GM18502 (cell line): ENCODE measurements at regions not wholly inside any gene's neighbourhood (a gene's known extent, or its start where the extent isn't known, plus 50 kb on each side); places are given as distances from the start of the nearest gene placed in this dataset.
"Not testable (repeated sequence)": the region's sequence is repeated elsewhere in the genome, so short reads cannot be mapped to it uniquely, and the experiment has no call there.

ENCODE experiments used
- ATAC-seq: cut with Tn5 transposase; IDR thresholded peaks from one replicate; pipeline ENCODE4 v1.9.1; 2021; ENCODE audit warnings: mild to moderate bottlenecking; ENCODE audit not compliant: unreplicated experiment, poor library complexity

DNA sequence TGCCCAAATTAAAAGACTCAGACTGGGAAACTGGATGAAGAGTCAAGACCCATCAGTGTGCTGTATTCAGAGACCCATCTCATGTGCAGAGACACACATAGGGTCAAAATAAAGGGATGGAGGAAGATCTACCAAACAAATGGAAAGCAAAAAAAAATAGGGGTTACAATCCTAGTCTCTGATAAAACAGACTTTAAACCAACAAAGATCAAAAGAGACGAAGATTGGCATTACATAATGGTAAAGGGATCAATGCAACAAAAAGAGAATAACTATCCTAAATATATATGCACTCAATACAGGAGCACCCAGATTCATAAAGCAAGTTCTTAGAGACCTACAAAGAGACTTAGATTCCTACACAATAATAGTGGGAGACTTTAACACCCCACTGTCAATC lies 813.0 kb downstream of the SLC6A15 start:
- not testable (repeated sequence) for ATAC-seq

DNA sequence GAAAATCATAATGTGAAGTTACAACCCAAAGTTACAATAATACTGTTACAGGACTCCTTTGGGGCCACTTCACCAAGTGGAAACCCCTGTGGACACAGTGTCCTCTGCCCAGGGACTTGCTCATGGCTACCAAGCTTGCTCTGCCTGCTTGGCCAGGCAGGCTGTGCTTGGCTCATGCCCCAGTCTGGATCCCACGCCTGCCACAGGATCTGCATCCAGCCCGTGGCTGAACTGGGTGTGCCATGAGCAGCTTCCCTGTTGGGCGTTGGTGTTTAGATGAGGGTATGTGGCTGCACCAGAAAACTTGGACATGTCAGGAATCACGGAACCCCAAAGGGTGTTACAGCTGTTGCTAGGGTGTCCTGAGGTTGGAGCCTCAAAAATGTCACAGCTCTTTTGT lies 820.9 kb downstream of the SLC6A15 start:
- no peak for ATAC-seq

DNA sequence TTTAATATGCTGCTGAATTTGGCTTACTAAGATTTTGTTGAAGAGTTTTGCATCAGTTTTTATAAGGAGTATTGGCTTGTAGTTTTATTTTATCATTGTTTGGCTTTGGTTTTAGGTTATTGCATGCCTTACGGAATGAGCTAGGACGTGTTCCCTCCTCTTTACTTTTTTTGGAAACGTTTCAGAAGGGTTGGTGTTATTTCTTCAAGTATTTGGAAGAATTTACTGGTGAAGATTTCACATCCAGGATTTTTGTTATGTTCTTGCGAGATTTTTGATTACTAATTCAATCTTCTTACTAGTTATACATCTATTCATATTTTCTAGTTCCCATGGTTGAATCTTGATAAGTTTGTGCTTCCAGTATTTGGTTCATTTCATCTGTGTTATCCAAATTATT lies 823.2 kb downstream of the SLC6A15 start:
- no peak for ATAC-seq

DNA sequence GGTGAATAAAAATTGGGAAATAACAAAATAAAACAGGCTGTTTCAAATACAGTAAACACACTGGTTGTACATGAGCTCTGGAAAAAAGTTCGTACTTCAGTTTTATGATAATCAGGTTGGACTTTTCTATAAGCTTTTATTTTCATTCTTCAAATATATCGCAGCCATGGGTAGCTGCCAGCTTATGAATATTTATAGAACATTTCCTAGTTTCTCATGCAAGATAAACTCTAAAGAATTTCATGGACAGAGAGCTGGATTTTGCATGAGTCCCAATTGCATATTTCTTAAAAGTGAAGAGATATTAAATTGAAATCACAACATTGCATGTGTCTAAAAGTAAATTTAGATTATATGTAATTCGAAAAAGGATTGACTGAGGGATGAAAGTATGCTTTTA lies 827.6 kb downstream of the SLC6A15 start:
- ATAC-seq = no peak

DNA sequence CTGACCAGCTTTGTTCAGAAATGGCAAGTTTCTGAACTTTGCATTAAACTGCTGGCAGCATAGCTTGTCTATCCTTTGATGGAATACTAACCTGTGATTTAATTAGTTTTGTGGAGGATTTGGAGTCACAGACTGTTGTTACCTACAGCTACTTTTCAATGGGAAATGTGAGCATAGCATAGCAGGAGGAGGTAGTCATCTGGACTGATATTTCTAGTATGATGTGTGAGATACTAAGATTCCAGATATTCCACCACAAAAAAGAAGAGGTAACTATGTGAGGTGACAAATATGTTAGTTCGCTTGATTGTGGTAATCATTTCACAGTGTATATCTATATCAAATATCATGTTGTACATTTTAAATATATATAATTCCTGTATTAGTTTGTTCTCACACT lies 833.0 kb downstream of the SLC6A15 start:
- ATAC-seq = no peak

DNA sequence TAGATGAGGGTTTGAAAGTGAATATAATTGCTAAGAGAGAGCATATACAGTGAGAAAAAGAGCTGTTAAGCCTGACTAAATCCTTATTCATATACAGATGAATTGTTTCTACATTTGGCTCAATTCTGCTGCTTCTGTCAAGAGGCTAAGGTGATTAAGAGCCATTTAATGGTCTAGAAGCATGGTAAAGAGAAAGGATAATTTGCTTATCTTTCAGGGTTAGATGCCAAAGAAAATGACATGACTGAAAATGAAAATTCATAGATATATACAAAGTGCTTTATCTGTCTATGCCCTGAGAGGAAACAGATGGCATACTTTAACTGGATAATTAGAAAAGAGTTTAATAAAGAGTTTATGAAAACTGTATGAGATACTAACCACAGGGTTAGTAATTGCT lies 834.9 kb downstream of the SLC6A15 start:
- no peak for ATAC-seq

DNA sequence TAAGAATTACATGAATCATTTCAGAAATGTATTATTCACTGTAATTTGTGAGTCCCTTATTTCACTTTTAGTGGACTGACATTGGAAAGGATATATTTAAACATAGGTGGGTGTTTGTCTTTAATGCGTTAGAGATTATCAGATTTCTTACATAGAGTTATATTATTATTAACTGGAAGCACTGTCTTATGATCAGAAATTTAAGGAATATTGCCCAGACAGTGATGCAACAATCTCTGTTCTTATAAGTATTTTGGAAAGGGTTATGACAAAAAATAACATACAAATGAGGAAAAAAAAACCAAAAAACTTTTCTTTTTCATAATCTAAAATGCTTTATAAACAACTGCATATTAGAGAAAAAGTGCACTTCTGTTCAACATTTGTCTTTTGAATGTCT lies 836.6 kb downstream of the SLC6A15 start:
- no peak for ATAC-seq

DNA sequence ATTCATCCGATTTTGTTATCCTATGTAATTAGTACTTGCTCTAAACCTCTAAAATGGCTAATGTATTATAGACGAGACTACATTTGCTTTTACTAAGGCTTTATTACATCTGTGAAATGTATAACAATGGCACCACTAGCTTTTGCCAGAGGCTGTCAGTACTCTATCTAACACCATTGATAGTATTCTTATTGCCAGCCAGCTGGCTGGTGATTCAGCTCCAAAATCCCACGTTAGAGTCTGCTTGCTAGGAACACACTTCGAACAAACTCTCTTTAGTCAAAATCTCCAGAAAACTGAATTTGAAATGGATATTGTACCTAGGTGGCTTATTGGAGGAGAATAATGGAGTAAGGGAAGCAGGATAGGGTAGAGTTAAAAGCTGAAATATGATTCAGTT lies 839.2 kb downstream of the SLC6A15 start:
- ATAC-seq = no peak

DNA sequence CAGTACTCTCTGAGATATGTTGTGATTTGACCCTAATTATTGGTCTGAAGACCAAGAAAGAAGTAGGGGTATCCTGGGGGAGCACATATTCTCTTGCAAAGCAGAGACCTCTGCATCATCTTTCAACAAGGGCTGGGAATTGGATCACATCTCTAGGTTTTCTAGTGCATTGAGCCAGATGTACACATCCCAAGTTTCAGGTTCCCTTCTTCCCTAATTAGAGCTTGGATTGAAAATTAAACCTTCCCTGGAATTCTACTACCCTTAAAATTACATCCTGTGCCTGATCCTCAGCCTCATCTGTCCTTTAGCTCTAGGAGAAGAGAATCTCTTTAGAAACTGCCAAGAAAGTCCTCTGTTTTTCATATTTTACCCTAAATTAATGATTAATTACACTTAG lies 839.6 kb downstream of the SLC6A15 start:
- ATAC-seq = no peak

DNA sequence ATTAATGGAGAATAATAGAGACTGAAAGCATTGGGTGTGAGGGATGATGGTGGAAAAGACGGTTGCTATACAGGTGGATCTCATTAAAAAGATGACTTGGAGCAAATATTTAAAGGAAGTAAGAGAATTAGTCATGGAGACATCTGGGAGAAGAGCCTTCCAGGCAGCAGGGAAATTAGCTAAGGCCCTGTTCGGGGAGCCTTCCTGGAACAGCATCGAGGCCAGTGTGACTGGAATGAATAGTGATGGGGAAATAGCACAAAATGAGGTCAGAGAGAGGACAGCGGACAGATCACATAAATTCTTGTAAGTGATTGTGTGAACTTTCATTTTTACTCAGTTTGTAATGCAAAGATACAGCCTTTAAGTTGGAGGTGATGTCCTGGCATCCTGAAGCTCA lies 842.3 kb downstream of the SLC6A15 start:
- no peak for ATAC-seq

DNA sequence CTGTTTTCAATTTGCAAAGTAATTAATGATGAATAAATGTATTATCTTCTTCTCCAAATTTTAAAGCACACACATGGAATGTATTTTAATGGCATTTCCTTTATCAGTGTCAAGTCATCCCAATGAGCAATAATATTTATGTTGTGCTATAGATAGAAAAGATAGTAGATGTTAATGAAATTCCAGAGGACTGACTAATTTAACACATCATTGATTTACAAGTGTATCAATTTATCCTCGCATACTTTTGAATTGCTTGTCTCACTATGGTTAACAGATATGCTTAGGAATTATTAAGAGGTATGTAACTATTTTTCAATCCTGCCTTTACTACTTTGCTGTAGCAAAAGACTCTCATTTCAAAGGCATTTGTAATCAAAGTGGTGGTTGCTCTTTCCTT lies 842.9 kb downstream of the SLC6A15 start:
- ATAC-seq = no peak

DNA sequence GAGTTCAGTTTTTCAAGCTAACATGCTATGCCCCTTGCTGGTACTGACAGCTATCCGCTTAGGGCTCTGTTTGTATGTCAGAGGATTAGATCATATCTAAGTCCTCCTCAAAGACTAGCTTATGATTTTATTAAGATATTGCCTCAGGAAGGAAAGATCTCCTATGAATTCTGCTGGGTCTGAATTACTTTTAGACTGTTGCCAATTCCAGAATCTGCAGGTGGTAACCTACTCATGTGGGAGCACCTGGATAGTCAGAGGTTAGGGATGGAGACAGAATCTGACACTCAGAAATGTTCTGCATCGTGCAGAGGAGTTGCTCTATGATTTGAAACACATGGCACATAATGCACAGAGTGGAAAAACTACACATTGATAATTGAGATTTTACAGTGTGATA lies 843.4 kb downstream of the SLC6A15 start:
- ATAC-seq = no peak

DNA sequence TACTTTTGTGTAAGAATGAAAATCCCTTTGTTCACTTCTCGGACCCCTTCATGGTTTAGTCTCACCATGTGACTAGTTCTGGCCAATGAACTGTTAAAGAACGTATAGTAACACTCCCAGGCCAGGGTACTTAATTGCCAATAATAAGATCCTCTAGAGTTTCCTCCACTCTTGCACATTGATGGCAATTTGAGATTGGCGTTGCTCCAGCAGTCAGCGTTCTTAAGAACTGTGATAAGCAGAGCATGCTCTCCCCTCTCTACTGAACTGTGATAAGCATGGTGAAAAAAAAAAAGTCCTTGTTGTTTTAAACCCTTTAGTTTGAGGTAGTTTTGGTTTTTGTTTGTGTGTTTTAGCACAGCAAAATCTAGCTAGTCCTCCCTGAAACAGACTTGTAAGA lies 854.5 kb downstream of the SLC6A15 start:
- ATAC-seq = no peak

DNA sequence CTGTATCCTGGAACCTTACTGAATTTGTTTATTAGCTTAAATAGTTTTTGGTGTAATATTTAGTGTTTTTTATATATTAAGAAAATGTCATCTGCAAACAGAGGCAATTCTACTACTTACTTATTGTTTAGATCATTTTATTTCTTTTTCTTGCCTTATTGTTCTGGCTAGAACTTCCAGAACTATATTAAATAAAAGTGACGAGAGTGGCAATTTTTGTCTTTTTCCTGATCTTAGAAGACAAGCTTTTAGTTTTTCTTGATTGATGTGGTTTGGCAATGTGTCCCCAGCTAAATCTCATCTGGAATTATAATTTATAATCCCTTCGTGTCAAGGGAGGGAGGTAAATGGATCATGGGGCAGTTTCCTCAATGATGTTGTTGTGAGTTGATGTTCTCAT lies 857.8 kb downstream of the SLC6A15 start:
- ATAC-seq = no peak

DNA sequence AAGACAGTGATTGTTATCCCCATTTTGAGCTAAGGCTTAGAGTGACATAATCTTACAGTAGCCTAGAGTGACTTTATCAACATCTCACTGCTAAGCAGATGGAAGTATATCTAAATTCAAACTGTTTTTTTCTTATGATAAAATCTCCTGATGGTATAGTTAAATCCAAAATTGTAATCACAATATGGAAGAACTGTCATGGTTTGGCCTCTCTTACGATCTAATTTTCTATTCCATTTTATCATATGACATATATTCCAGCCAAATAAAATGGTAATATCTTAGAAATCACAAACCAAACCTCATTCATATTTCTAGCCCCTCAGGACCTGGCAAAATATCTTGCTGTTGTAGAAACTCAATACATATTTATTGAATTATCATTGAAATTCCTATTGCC lies 864.7 kb downstream of the SLC6A15 start:
- ATAC-seq = no peak

DNA sequence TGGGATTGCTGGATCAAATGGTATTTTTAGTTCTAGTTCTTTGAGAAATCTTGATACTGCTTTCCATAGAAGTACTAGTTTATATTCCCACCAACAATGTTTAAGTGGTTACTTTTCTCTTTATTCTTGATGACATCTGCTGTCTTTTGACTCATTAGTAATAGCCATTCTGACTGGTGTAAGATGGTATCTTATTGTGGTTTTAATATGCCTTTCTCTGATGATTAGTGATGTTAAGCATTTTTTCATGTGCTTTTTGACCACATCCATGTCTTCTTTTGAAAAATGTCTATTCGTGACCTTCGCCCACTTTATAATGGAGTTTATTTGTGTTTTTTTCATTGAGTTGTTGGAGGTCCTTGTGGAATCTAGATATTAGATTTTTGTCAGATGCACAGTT lies 865.7 kb downstream of the SLC6A15 start:
- ATAC-seq = no peak

DNA sequence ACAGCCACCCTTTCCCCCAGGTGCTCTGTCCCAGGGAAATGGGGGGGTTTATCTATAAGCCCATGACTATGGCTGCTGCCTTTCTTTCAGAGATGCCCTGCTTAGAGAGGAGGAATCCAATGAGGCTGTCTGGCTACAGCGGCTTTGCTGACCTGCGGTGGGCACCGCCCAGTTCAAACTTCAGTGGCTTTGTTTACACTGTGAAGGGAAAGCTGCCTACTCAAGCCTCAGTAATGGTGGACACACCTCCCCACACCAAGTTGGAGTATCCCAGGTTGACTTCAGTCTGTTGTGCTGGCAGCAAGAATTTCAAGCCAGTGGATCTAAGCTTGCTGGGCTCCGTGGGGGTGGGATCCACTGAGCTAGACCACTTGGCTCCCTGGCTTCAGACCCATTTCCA lies 869.2 kb downstream of the SLC6A15 start:
- ATAC-seq = no peak

DNA sequence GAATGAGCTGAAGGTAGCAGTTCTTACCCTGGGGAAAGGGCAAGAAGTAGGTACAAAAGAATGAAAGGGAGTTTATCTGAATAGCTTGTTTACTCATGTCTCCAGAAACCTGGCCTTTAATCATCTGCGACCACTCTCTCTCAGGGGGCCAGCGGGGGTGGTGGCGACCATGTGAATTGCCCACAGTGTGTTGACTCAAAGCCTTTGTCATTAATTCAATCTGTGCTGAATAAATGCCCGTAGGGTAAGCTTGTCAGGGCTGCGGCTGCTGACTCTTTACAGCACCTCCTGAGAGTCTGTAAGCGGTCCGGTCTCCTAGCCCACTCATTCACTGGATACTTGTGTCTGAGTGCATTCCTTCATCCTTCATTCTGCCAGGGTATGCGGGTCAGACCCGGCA lies 874.4 kb downstream of the SLC6A15 start:
- no peak for ATAC-seq

DNA sequence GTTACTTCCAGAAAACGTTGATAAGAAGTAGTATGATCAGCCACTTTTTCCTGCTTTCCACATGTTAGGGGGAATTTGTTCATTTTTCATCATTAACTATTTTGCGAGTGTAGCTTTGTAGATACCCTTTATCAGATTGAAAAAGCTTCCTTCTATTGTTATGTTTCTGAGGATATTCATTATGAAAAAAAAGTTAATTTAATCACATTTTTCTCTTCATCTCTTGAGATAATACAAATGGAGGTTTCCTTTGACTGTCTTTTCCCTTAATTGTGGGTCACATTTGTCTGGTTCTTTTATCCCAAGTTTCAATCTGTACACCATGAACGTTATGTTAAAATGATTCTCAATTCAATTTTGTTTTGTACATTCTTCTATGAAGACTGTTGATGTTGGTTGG lies 875.7 kb downstream of the SLC6A15 start:
- no peak for ATAC-seq

DNA sequence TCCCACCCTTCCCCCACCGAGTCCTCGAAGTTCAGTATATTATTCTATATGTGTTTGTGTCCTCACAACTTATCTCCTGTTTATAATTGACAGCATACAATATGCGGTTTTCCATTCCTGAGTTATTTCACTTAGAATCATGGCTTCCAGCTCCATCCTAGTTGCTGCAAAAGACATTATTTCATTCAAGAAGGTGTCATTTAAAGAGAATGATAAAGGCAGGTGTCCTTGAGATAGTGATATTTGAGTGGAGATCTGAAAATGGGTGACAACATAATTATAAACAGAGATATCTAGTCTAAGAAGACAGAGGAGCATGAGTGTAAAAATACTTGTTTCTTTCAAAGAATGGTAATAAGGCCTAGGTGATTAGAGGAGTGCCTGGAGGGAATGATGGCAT lies 876.8 kb downstream of the SLC6A15 start:
- no peak for ATAC-seq

DNA sequence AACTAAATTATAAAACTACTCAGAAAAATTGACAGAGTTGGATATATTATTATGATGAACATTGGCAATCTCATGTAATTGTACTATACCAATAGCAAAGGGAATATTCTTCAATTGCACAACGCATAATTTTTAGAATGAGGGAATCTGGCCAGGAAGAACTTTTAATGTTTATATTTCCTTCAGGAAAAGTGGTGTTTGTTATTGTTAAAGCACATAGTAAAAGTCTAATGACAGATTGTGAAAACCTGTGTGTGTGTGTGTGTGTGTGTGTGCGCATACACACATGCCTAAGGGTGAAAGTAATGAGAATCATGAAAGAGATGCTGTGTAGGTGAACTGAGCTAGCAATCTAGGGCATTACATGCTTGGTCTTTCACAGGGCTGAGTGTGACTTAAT lies 877.7 kb downstream of the SLC6A15 start:
- ATAC-seq = no peak

DNA sequence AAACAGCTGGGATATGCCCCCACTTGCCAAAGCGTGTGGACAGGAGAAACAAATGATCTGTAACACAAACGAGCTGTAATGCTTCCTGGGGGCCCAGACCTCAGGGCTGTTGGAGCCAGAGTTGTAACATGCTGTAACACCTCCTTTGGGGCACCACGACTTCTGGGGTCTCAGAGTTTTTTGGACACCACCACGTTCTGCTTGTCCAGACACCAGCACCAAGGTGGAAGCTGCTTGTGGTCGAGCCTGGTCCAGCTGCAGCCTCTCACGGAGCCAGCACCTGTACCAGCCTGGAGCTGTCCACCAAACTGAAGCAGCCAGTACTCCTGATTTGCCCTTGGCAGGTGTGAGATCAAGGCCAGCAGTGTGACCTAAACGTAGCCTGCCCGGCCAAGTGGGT lies 879.4 kb downstream of the SLC6A15 start:
- ATAC-seq = no peak

DNA sequence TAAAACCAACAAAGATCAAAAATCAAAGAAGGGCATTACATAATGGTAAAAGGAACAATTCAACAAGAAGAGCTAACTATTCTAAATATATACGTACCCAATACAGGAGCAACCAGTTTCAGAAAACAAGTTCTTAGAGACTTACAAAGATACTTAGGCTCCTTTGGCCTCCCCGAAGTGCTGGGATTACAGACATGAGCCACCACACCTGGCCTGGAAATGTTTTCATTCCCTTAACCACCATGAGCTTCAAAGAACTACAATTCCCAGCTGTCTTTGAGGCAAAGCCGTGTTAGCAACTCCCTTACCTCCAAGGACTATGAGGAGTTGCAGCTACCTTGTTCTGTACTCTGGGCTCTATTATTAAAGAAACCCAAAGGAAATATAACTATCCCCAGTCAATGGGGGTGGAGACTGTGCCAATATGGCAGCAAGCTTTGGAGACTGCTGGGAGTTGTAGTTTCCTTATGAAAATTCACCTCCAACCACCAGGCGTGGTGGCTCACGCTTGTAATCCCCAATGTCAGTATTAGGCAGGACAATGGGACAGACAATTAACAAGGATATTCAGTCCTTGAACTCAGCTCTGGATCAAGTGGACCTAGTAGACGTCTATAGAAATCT lies 893.9 kb downstream of the SLC6A15 start:
- ATAC-seq = not testable (repeated sequence)
